B cell (primary cell): ENCODE measurements at regions not wholly inside any gene's neighbourhood (a gene's known extent, or its start where the extent isn't known, plus 50 kb on each side); places are given as distances from the start of the nearest gene placed in this dataset.

ENCODE experiments used
- ATAC-seq: fragments of 200-7000 bp; cut with Tn5 transposase; one replicate; pipeline ENCODE4 v1.10.0; 2021; ENCODE audit warnings: low read depth, mild to moderate bottlenecking, moderate number of reproducible peaks, moderate library complexity
- CTCF ChIA-PET: fragments of 350-600 bp; sonication (Branson Sonifier 250); formaldehyde crosslinking; loops from one replicate; lab custom pipeline; 2021; ENCODE audit warnings: antibody characterized with exemption, inconsistent platforms; lab: Charles Lee
- POLR2A ChIA-PET: fragments of 350-600 bp; sonication (Branson Sonifier 250); formaldehyde crosslinking; loops from one replicate; lab custom pipeline; 2021; ENCODE audit warnings: antibody characterized with exemption; lab: Charles Lee
- DNase-seq: peaks from one replicate; pipeline ENCODE4 v3.0.0; 2013
- H2AFZ ChIP-seq: 2 replicates; pipeline ENCODE4 v1.6.1; 2012; ENCODE audit warnings: mild to moderate bottlenecking, low read depth, low read length; ENCODE audit not compliant: insufficient read depth, poor library complexity, severe bottlenecking
- H3K27ac ChIP-seq, 2 donors: 1 replicate in 1 of 2; 2 replicates in 1 of 2; pipeline ENCODE4 v1.5.1; 2012 to 2013; ENCODE audit warnings: low read length in 2 of 2, mild to moderate bottlenecking in 2 of 2, moderate library complexity in 1 of 2
- H3K27me3 ChIP-seq, 4 experiments: fragments of 200-600 bp in 1 of 4; sonication (generic) in 1 of 4; replicated peaks in 1 of 4; 1 replicate in 2 of 4; 2 replicates in 2 of 4; pipeline versions ENCODE4 v1.6.1 to v1.7.0; 2013 to 2016; ENCODE audit warnings: low read length in 3 of 4, mild to moderate bottlenecking in 2 of 4, mixed read lengths in 1 of 4, moderate library complexity in 1 of 4; ENCODE audit not compliant: insufficient read depth in 4 of 4, control insufficient read depth in 3 of 4; ENCODE audit errors: control extremely low read depth in 1 of 4
- H3K36me3 ChIP-seq, 2 experiments: replicated peaks in 1 of 2; 1 replicate in 1 of 2; 2 replicates in 1 of 2; pipeline versions ENCODE4 v1.6.1 to v1.7.1; 2013; ENCODE audit warnings: low read length in 1 of 2; ENCODE audit not compliant: insufficient read depth in 2 of 2, control insufficient read depth in 1 of 2; ENCODE audit errors: control extremely low read depth in 1 of 2, extremely low read depth in 1 of 2
- H3K4me1 ChIP-seq, 2 donors: fragments of 200-600 bp in 1 of 2; sonication (generic) in 1 of 2; 1 replicate in 1 of 2; 2 replicates in 1 of 2; pipeline versions ENCODE4 v1.5.1 to v1.6.1; 2013 to 2017; ENCODE audit warnings: low read length in 2 of 2; ENCODE audit not compliant: control insufficient read depth in 2 of 2, insufficient read depth in 2 of 2
- H3K4me2 ChIP-seq: replicated peaks from 2 replicates; pipeline ENCODE3; 2012; ENCODE audit warnings: mild to moderate bottlenecking, low read depth, low read length; ENCODE audit not compliant: poor library complexity, severe bottlenecking
- H3K4me3 ChIP-seq, 5 experiments: fragments of 200-600 bp in 1 of 5; sonication (generic) in 1 of 5; 1 replicate in 3 of 5; 2 replicates in 2 of 5; pipeline versions ENCODE4 v1.5.1 to v1.7.0; 2011 to 2016; ENCODE audit warnings: low read length in 4 of 5, mild to moderate bottlenecking in 4 of 5, low read depth in 2 of 5, control low read depth in 1 of 5, moderate library complexity in 1 of 5; ENCODE audit not compliant: insufficient read depth in 1 of 5; ENCODE audit errors: control extremely low read depth in 1 of 5, extremely low read depth in 1 of 5
- H3K79me2 ChIP-seq: fragments of 200-600 bp; sonication (generic); one replicate; pipeline ENCODE4 v1.6.0; 2016; ENCODE audit warnings: low read length; ENCODE audit not compliant: control insufficient read depth, insufficient read depth
- H3K9ac ChIP-seq: fragments of 200-600 bp; sonication (generic); 2 replicates; pipeline ENCODE4 v1.6.1; 2017; ENCODE audit warnings: mild to moderate bottlenecking, low read length, moderate library complexity
- H3K9me3 ChIP-seq, 3 donors: one replicate each; pipeline versions ENCODE4 v1.6.1 to v1.7.1; 2013; ENCODE audit warnings: low read length in 2 of 3; ENCODE audit not compliant: control insufficient read depth in 2 of 3, insufficient read depth in 1 of 3; ENCODE audit errors: control extremely low read depth in 1 of 3
- H4K20me1 ChIP-seq: 2 replicates; pipeline ENCODE4 v1.6.0; 2012; ENCODE audit warnings: mild to moderate bottlenecking, low read length; ENCODE audit not compliant: insufficient read depth, control insufficient read depth, poor library complexity, severe bottlenecking
- H3K27ac Mint-ChIP-seq: one replicate; pipeline ENCODE4 v1.8.0; 2021; ENCODE audit warnings: mixed read lengths
- H3K27me3 Mint-ChIP-seq: one replicate; pipeline ENCODE4 v1.8.0; 2021; ENCODE audit warnings: mixed read lengths
- H3K4me1 Mint-ChIP-seq: one replicate; pipeline ENCODE4 v1.8.0; 2021; ENCODE audit warnings: mixed read lengths
- H3K4me3 Mint-ChIP-seq: one replicate; pipeline ENCODE4 v1.8.0; 2021; ENCODE audit warnings: mixed read lengths
- H3K9me3 Mint-ChIP-seq: one replicate; pipeline ENCODE4 v1.8.0; 2022; ENCODE audit warnings: mixed read lengths; ENCODE audit not compliant: insufficient read depth
- CTCF ChIP-seq: fragments of 200-600 bp; IDR thresholded peaks from one replicate; pipeline ENCODE4 v1.8.0; 2022; ENCODE audit warnings: antibody characterized with exemption, mild to moderate bottlenecking
- EZH2 ChIP-seq: IDR thresholded peaks from 2 replicates; pipeline ENCODE4 v1.6.1; 2012; ENCODE audit warnings: borderline replicate concordance, low read depth, mild to moderate bottlenecking, moderate library complexity, low read length; ENCODE audit not compliant: insufficient read depth, poor library complexity, severe bottlenecking
- WGBS: methylation state at CpG from one replicate; pipeline ENCODE4 v1.1.5; 2013; ENCODE audit warnings: missing lambda C conversion rate; ENCODE audit not compliant: insufficient coverage; 5-methylcytosine and 5-hydroxymethylcytosine counted together
- intact Hi-C: fragments of 100-400 bp; cut with micrococcal nuclease; formaldehyde crosslinking; loops from one replicate; pipeline ENCODE4 v1.10.0; 2022

GRCh38 chr4:57403591-57403990, 293.4 kb upstream of the IGFBP7 start:
- Histone ChIP-seq H3K4me2 (no peak overlapping the region), H2AFZ (no peak overlapping the region), H3K27ac (no peak overlapping the region), H3K9ac (no peak overlapping the region), H3K27me3 (no peaks in the 10 kb centered on the region), H3K9me3 (peaks cover 0 to 3% (median 0%) of the 10 kb centered on the region in 3 donors), H4K20me1 (no peaks in the 10 kb centered on the region), H3K79me2 (no peaks in the 10 kb centered on the region), H3K4me3 (no peak overlapping the region), H3K36me3 (no peaks in the 10 kb centered on the region), H3K4me1 (no peaks in the 10 kb centered on the region)
- H3K4me3 Mint-ChIP-seq, result no peak overlapping the region
- POLR2A ChIA-PET, result no interaction called here
- 96% methylated on average over 2 of the region's 2 CpGs for WGBS
- no peak overlapping the region for H3K27ac Mint-ChIP-seq
- H3K4me1 Mint-ChIP-seq, result no peaks in the 10 kb centered on the region
- no peak for DNase-seq
- TF ChIP-seq EZH2, result no peak
- no peak for TF ChIP-seq CTCF
- no peaks in the 10 kb centered on the region for H3K9me3 Mint-ChIP-seq
- intact Hi-C loops, result no loop called here
- no peak for ATAC-seq
- CTCF ChIA-PET, result no interaction called here
- H3K27me3 Mint-ChIP-seq, result no peaks in the 10 kb centered on the region

- no peak overlapping the region for H3K4me3 ChIP-seq
- H3K27me3 ChIP-seq, result no peaks in the 10 kb centered on the region
- no peak overlapping the region for H3K4me2 ChIP-seq
- intact Hi-C loops, result no loop called here
- Mint-ChIP-seq H3K4me1 (no peaks in the 10 kb centered on the region), H3K9me3 (no peaks in the 10 kb centered on the region), H3K27me3 (no peaks in the 10 kb centered on the region), H3K4me3 (no peak overlapping the region), H3K27ac (no peak overlapping the region)
- no peak overlapping the region for H2AFZ ChIP-seq
- peaks cover 0 to 3% (median 0%) of the 10 kb centered on the region in 3 donors for H3K9me3 ChIP-seq
- no peak for ATAC-seq
- no peak overlapping the region for H3K9ac ChIP-seq
- POLR2A ChIA-PET, result no interaction called here
- CTCF ChIA-PET, result no interaction called here
- DNase-seq, result no peak
- TF ChIP-seq EZH2 (no peak), CTCF (no peak)
- H3K4me1 ChIP-seq, result no peaks in the 10 kb centered on the region
- 67% methylated on average over 1 of the region's 4 CpGs for WGBS
- no peaks in the 10 kb centered on the region for H3K36me3 ChIP-seq
- H3K27ac ChIP-seq, result no peak overlapping the region
- no peaks in the 10 kb centered on the region for H3K79me2 ChIP-seq
- H4K20me1 ChIP-seq, result no peaks in the 10 kb centered on the region
These were observed 291.4 kb upstream of the IGFBP7 start for GRCh38 chr4:57401586-57401985.
